K562 (cell line): ENCODE measurements at regions not wholly inside any gene's neighbourhood (a gene's known extent, or its start where the extent isn't known, plus 50 kb on each side); places are given as distances from the start of the nearest gene placed in this dataset.
A peak's percentile ranks its signal among the peaks of the same experiment; 100 is the strongest.

Experiments
- ATAC-seq: fragments of 200-7000 bp; cut with Tn5 transposase; 3 replicates; pipeline ENCODE4 v1.9.1; 2020; ENCODE audit warnings: moderate library complexity
- BruUV-seq: library from RNA; stranded (reverse); fragments of 400-500 nt; replicated peaks from 2 replicates; lab custom pipeline; 2021; lab: Mats Ljungman, UMichigan
- CTCF ChIA-PET: fragments of 300-600 bp; formaldehyde crosslinking; extraction: SDS; loops from one replicate; lab custom pipeline; 2021; ENCODE audit warnings: low intra/inter-chr PET ratio; lab: Yijun Ruan, JAX
- POLR2A ChIA-PET: fragments of 300-600, 350-650 bp; sonication (Branson Sonifier 250); formaldehyde crosslinking; extraction: SDS; loops from one replicate; lab custom pipeline; 2021; ENCODE audit warnings: antibody characterized with exemption, inconsistent platforms; lab: Yijun Ruan, JAX
- DNase-seq, 4 experiments: peaks; one replicate each; pipeline versions ENCODE4 v3.0.0 to v3.0.0-alpha.2; 2011 to 2018; ENCODE audit warnings: low spot score in 3 of 4, mixed read lengths in 3 of 4; ENCODE audit errors: extremely low read depth in 1 of 4
- FAIRE-seq: peaks from 2 replicates; lab custom pipeline; 2011; peaks lifted over from hg19 to GRCh38; lab: Jason Lieb, UNC
- H2AFZ ChIP-seq: 2 replicates; pipeline ENCODE4 v1.6.0; 2011; ENCODE audit warnings: low read depth, low read length, control low read depth, inconsistent platforms
- H3K27ac ChIP-seq: fragments of 200-600 bp; 3 replicates; pipeline ENCODE4 v1.8.0; 2011; ENCODE audit warnings: low read depth, mild to moderate bottlenecking, control low read depth, inconsistent platforms, low read length, moderate library complexity, mixed read lengths; ENCODE audit errors: extremely low read depth
- H3K27me3 ChIP-seq, 2 experiments: fragments of 300-600 bp in 1 of 2; 2 replicates in 1 of 2; 3 replicates in 1 of 2; pipeline versions ENCODE4 v1.6.0 to v1.8.0; 2011; ENCODE audit warnings: inconsistent platforms in 2 of 2, low read length in 2 of 2, mild to moderate bottlenecking in 1 of 2, mixed read lengths in 1 of 2, moderate library complexity in 1 of 2; ENCODE audit not compliant: control insufficient read depth in 2 of 2, insufficient read depth in 2 of 2
- H3K36me3 ChIP-seq: fragments of 300-600 bp; 3 replicates; pipeline ENCODE4 v1.8.0; 2011; ENCODE audit warnings: mild to moderate bottlenecking, low read length, inconsistent platforms; ENCODE audit not compliant: control insufficient read depth, insufficient read depth
- H3K4me1 ChIP-seq, 2 experiments: fragments of 200-600 bp in 1 of 2; replicated peaks in 1 of 2; 2 replicates in 1 of 2; 3 replicates in 1 of 2; pipeline versions ENCODE4 v1.5.1 to v1.8.0; 2011; ENCODE audit warnings: inconsistent platforms in 2 of 2, low read length in 2 of 2, mild to moderate bottlenecking in 1 of 2, mixed read lengths in 1 of 2, moderate library complexity in 1 of 2; ENCODE audit not compliant: control insufficient read depth in 2 of 2, insufficient read depth in 2 of 2
- H3K4me2 ChIP-seq: 2 replicates; pipeline ENCODE4 v1.6.1; 2011; ENCODE audit warnings: low read length, control low read depth, inconsistent platforms, mixed read lengths; ENCODE audit not compliant: insufficient read depth
- H3K4me3 ChIP-seq: fragments of 200-600 bp; sonication (generic), shearing (Covaris generic); 2 replicates; pipeline ENCODE4 v1.5.1; 2016; ENCODE audit warnings: control low read depth, inconsistent platforms
- H3K79me2 ChIP-seq: fragments of 200-600 bp; 3 replicates; pipeline ENCODE4 v1.8.0; 2011; ENCODE audit warnings: low read length, inconsistent platforms; ENCODE audit not compliant: control insufficient read depth, insufficient read depth
- H3K9ac ChIP-seq, 2 experiments: 2 replicates each; pipeline versions ENCODE4 v1.6.0 to v1.6.1; 2011; ENCODE audit warnings: low read depth in 2 of 2, low read length in 2 of 2, control low read depth in 1 of 2, inconsistent platforms in 1 of 2, mild to moderate bottlenecking in 1 of 2, mixed read lengths in 1 of 2; ENCODE audit not compliant: insufficient read depth in 1 of 2
- H3K9me1 ChIP-seq: one replicate; pipeline ENCODE4 v1.6.0; 2011; ENCODE audit warnings: inconsistent platforms, mild to moderate bottlenecking, low read length, moderate library complexity; ENCODE audit not compliant: control insufficient read depth, insufficient read depth
- H3K9me3 ChIP-seq: replicated peaks from 2 replicates; pipeline ENCODE4 v1.5.1; 2011; ENCODE audit warnings: low read depth, low read length, inconsistent platforms; ENCODE audit not compliant: control insufficient read depth, insufficient read depth
- H4K20me1 ChIP-seq: replicated peaks from 2 replicates; pipeline ENCODE4 v1.6.1; 2011; ENCODE audit warnings: low read length, inconsistent platforms, mixed read lengths; ENCODE audit not compliant: control insufficient read depth, insufficient read depth
- NFE2 ChIP-seq: IDR thresholded peaks from 2 replicates; pipeline ENCODE4 v1.6.1; 2014; ENCODE audit warnings: antibody characterized with exemption, low read depth
- WGBS: fragments of 100-300 bp; shearing (Covaris generic); methylation state at CpG from one replicate; pipeline ENCODE4 v1.1.6; 2016; ENCODE audit warnings: low coverage, mixed read lengths; ENCODE audit not compliant: insufficient coverage; ENCODE audit errors: missing lambda C conversion rate; 5-methylcytosine and 5-hydroxymethylcytosine counted together
- in situ Hi-C: fragments of 300-500 bp; cut with MboI; formaldehyde crosslinking; loops from 4 replicates; pipeline ENCODE4 v1.15.0; 2018; ENCODE audit warnings: inconsistent platforms, mixed read lengths
- intact Hi-C: fragments of 100-400 bp; cut with micrococcal nuclease; formaldehyde crosslinking; loops from 2 replicates; pipeline ENCODE4 v1.14.2; 2022
- TF ChIP-seq, protein P1 (sequence below): fragments of 450-650 bp; IDR thresholded peaks from 2 replicates; pipeline ENCODE4 v1.7.1; 2018; ENCODE audit warnings: mild to moderate bottlenecking, low read depth; ENCODE audit not compliant: partially characterized antibody

- H3K79me2 ChIP-seq, result no peaks in the 10 kb centered on the region
- no peak overlapping the region for H3K27ac ChIP-seq
- H3K9ac ChIP-seq, result no peak overlapping the region
- intact Hi-C loops (loop anchor here (10.0 kb wide), 1 partner anchor 54 kb away; no protein-coding TSS in a partner anchor), in situ Hi-C loops (no loop called here)
- ATAC-seq (no peak), FAIRE-seq (no peak), DNase-seq (no peak)
- H3K4me2 ChIP-seq, result no peak overlapping the region
- H4K20me1 ChIP-seq, result peaks cover 21% of the 10 kb centered on the region
- TF ChIP-seq, protein P1, sequence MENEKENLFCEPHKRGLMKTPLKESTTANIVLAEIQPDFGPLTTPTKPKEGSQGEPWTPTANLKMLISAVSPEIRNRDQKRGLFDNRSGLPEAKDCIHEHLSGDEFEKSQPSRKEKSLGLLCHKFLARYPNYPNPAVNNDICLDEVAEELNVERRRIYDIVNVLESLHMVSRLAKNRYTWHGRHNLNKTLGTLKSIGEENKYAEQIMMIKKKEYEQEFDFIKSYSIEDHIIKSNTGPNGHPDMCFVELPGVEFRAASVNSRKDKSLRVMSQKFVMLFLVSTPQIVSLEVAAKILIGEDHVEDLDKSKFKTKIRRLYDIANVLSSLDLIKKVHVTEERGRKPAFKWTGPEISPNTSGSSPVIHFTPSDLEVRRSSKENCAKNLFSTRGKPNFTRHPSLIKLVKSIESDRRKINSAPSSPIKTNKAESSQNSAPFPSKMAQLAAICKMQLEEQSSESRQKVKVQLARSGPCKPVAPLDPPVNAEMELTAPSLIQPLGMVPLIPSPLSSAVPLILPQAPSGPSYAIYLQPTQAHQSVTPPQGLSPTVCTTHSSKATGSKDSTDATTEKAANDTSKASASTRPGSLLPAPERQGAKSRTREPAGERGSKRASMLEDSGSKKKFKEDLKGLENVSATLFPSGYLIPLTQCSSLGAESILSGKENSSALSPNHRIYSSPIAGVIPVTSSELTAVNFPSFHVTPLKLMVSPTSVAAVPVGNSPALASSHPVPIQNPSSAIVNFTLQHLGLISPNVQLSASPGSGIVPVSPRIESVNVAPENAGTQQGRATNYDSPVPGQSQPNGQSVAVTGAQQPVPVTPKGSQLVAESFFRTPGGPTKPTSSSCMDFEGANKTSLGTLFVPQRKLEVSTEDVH, result no peak
- TF ChIP-seq NFE2, result 0 out of 2 replicates have a peak, but pooled peaks have one; percentile 10
- no peak overlapping the region for H3K4me3 ChIP-seq
- ChIA-PET CTCF (no interaction called here), POLR2A (no interaction called here)
- H3K27me3 ChIP-seq, result peaks cover 35 to 62% of the 10 kb centered on the region in 2 experiments
- 0% methylated on average over 2 of the region's 2 CpGs for WGBS
- no peaks in the 10 kb centered on the region for H3K9me3 ChIP-seq
- H3K9me1 ChIP-seq, result no peaks in the 10 kb centered on the region
- no TSS peak for BruUV-seq
- no peak overlapping the region for H2AFZ ChIP-seq
- H3K36me3 ChIP-seq, result no peaks in the 10 kb centered on the region
- peaks cover 0 to 21% of the 10 kb centered on the region in 2 experiments; a peak in 3 of 5 replicates for H3K4me1 ChIP-seq
Measured at GRCh38 chr5:1670351-1670750, 129.3 kb downstream of the MRPL36 start.
